T-helper 2 cell treated with Interferon-gamma antibody and Interleukin-4, amounts not matched to agents 100 ng/mL and 5 ng/mL, for 36 hours (primary cell): ENCODE measurements at regions not wholly inside any gene's neighbourhood (a gene's known extent, or its start where the extent isn't known, plus 50 kb on each side); places are given as distances from the start of the nearest gene placed in this dataset.

Experiments
- intact Hi-C: fragments of 100-400 bp; cut with micrococcal nuclease; formaldehyde crosslinking; loops from one replicate; pipeline ENCODE4 v1.15.1; 2023

GRCh38 chr5:107293541-107294210 lies 377.1 kb downstream of the EFNA5 start:
- intact Hi-C loops = no loop called here

- intact Hi-C loops = no loop called here
Observed at GRCh38 chr5:107291866-107292265, 378.9 kb downstream of the EFNA5 start.

- intact Hi-C loops = no loop called here
Observed at GRCh38 chr5:107290780-107291398, 379.8 kb downstream of the EFNA5 start.

- intact Hi-C loops = no loop called here
Observed at GRCh38 chr5:107289030-107289714, 381.6 kb downstream of the EFNA5 start.

- intact Hi-C loops = no loop called here
Observed at GRCh38 chr5:107286447-107287098, 384.2 kb downstream of the EFNA5 start.

GRCh38 chr5:107285772-107286171 lies 385.0 kb downstream of the EFNA5 start:
- intact Hi-C loops = no loop called here

GRCh38 chr5:107284822-107285525 lies 385.8 kb downstream of the EFNA5 start:
- intact Hi-C loops = no loop called here

GRCh38 chr5:107282061-107282460 lies 388.7 kb downstream of the EFNA5 start:
- intact Hi-C loops = no loop called here

- intact Hi-C loops = no loop called here
Observed at GRCh38 chr5:107278774-107279173, 392.0 kb downstream of the EFNA5 start.

GRCh38 chr5:107277485-107278125 lies 393.1 kb downstream of the EFNA5 start:
- intact Hi-C loops = no loop called here

- intact Hi-C loops = no loop called here
Observed at GRCh38 chr5:107275333-107275732, 395.4 kb downstream of the EFNA5 start.

- intact Hi-C loops = no loop called here
Observed at GRCh38 chr5:107274571-107274970, 396.2 kb downstream of the EFNA5 start.

- intact Hi-C loops = no loop called here
Observed at GRCh38 chr5:107272954-107273353, 397.8 kb downstream of the EFNA5 start.

- intact Hi-C loops = no loop called here
Observed at GRCh38 chr5:107272509-107272908, 398.2 kb downstream of the EFNA5 start.

- intact Hi-C loops = no loop called here
Observed at GRCh38 chr5:107271682-107272350, 398.9 kb downstream of the EFNA5 start.

GRCh38 chr5:107270561-107270960 lies 400.2 kb downstream of the EFNA5 start:
- intact Hi-C loops = no loop called here

GRCh38 chr5:107269678-107270077 lies 401.1 kb downstream of the EFNA5 start:
- intact Hi-C loops = no loop called here

GRCh38 chr5:107269256-107269655 lies 401.5 kb downstream of the EFNA5 start:
- intact Hi-C loops = no loop called here

GRCh38 chr5:107268241-107268640 lies 402.5 kb downstream of the EFNA5 start:
- intact Hi-C loops = no loop called here

- intact Hi-C loops = no loop called here
Observed at GRCh38 chr5:107266100-107266499, 404.6 kb downstream of the EFNA5 start.
